AG09309 (cell line): ENCODE measurements at regions not wholly inside any gene's neighbourhood (a gene's known extent, or its start where the extent isn't known, plus 50 kb on each side); places are given as distances from the start of the nearest gene placed in this dataset.

Experiments
- DNase-seq: peaks from one replicate; pipeline ENCODE4 v3.0.0-alpha.2; 2010; ENCODE audit warnings: low read depth
- H3K4me3 ChIP-seq: 2 replicates; pipeline ENCODE4 v1.5.1; 2011; ENCODE audit warnings: mild to moderate bottlenecking, low read depth, low read length, moderate library complexity; ENCODE audit not compliant: control insufficient read depth
- CTCF ChIP-seq: IDR thresholded peaks from 2 replicates; pipeline ENCODE4 v1.5.1; 2011; ENCODE audit warnings: mild to moderate bottlenecking, low read depth, low read length, inconsistent platforms; ENCODE audit not compliant: insufficient read depth, control insufficient read depth; ENCODE audit errors: missing control alignments

- TF ChIP-seq CTCF = no peak
- DNase-seq = no peak
- no peak overlapping the region for H3K4me3 ChIP-seq
Measured at GRCh38 chr6:21861942-21862341, 268.4 kb downstream of the SOX4 start.

- no peak overlapping the region for H3K4me3 ChIP-seq
- no peak for TF ChIP-seq CTCF
- DNase-seq = no peak
Measured at GRCh38 chr6:21864206-21864605, 270.7 kb downstream of the SOX4 start.

- no peak for TF ChIP-seq CTCF
- DNase-seq = no peak
- no peak overlapping the region for H3K4me3 ChIP-seq
Measured at GRCh38 chr6:21868226-21868625, 274.7 kb downstream of the SOX4 start.

GRCh38 chr6:21869085-21869771 lies 275.7 kb downstream of the SOX4 start:
- no peak for TF ChIP-seq CTCF
- H3K4me3 ChIP-seq = no peak overlapping the region
- no peak for DNase-seq

GRCh38 chr6:21870076-21870730 lies 276.7 kb downstream of the SOX4 start:
- TF ChIP-seq CTCF = no peak
- no peak for DNase-seq
- H3K4me3 ChIP-seq = no peak overlapping the region

GRCh38 chr6:21871831-21872230 lies 278.3 kb downstream of the SOX4 start:
- no peak for TF ChIP-seq CTCF
- no peak overlapping the region for H3K4me3 ChIP-seq
- no peak for DNase-seq

- no peak for TF ChIP-seq CTCF
- no peak overlapping the region for H3K4me3 ChIP-seq
- no peak for DNase-seq
Measured at GRCh38 chr6:21872749-21873148, 279.2 kb downstream of the SOX4 start.
